SK-N-SH treated with all-trans-retinoic acid at 6 μM for 48 hours (cell line): ENCODE measurements at regions not wholly inside any gene's neighbourhood (a gene's known extent, or its start where the extent isn't known, plus 50 kb on each side); places are given as distances from the start of the nearest gene placed in this dataset.

Source experiments
- ARNTL ChIP-seq: fragments of 450-650 bp; formaldehyde crosslinking; IDR thresholded peaks from 2 replicates; pipeline ENCODE4 v1.5.0; 2020; ENCODE audit warnings: low read depth, mild to moderate bottlenecking, moderate library complexity, borderline replicate concordance
- BACH2 ChIP-seq: fragments of 250-450 bp; sonication (Bioruptor Pico); IDR thresholded peaks from 2 replicates; pipeline ENCODE4 v1.9.0; 2021; ENCODE audit warnings: mild to moderate bottlenecking, borderline replicate concordance
- CREB5 ChIP-seq: fragments of 250-450 bp; sonication (Bioruptor Pico); IDR thresholded peaks from 2 replicates; pipeline ENCODE4 v1.5.1; 2020; ENCODE audit warnings: low read depth, mild to moderate bottlenecking, moderate library complexity
- ISL1 ChIP-seq: fragments of 250-450 bp; sonication (Bioruptor Pico); IDR thresholded peaks from 2 replicates; pipeline ENCODE4 v2.1.2; 2022; ENCODE audit warnings: mild to moderate bottlenecking, moderate library complexity
- PATZ1 ChIP-seq: fragments of 250-450 bp; sonication (Bioruptor Pico); IDR thresholded peaks from 2 replicates; pipeline ENCODE4 v1.8.0; 2020; ENCODE audit warnings: mild to moderate bottlenecking, moderate library complexity, borderline replicate concordance
- POU6F1 ChIP-seq: fragments of 250-450 bp; sonication (Bioruptor Pico); IDR thresholded peaks from 2 replicates; pipeline ENCODE4 v1.8.0; 2021; ENCODE audit warnings: low read depth, mild to moderate bottlenecking, moderate library complexity, borderline replicate concordance
- PPARA ChIP-seq: fragments of 250-450 bp; sonication (Bioruptor Pico); IDR thresholded peaks from 2 replicates; pipeline ENCODE4 v1.5.0; 2020; ENCODE audit warnings: mild to moderate bottlenecking, borderline replicate concordance
- RARB ChIP-seq: fragments of 250-450 bp; sonication (Bioruptor Pico); IDR thresholded peaks from 2 replicates; pipeline ENCODE4 v1.8.0; 2021; ENCODE audit warnings: mild to moderate bottlenecking, moderate library complexity
- SNAI2 ChIP-seq: fragments of 250-450 bp; sonication (Bioruptor Pico); IDR thresholded peaks from 2 replicates; pipeline ENCODE4 v1.5.0; 2020; ENCODE audit warnings: mild to moderate bottlenecking, moderate library complexity
- TOX ChIP-seq: fragments of 250-450 bp; sonication (Bioruptor Pico); IDR thresholded peaks from 2 replicates; pipeline ENCODE4 v1.8.0; 2021; ENCODE audit warnings: mild to moderate bottlenecking, moderate library complexity, borderline replicate concordance
- ZFP3 ChIP-seq: fragments of 250-450 bp; sonication (Bioruptor Pico); IDR thresholded peaks from 2 replicates; pipeline ENCODE4 v1.5.0; 2020; ENCODE audit warnings: mild to moderate bottlenecking, moderate library complexity
- ZFP30 ChIP-seq: fragments of 450-650 bp; formaldehyde crosslinking; IDR thresholded peaks from 2 replicates; pipeline ENCODE4 v1.5.0; 2022; ENCODE audit warnings: mild to moderate bottlenecking, moderate library complexity
- ZNF565 ChIP-seq: fragments of 450-650 bp; formaldehyde crosslinking; conservative IDR thresholded peaks from 2 replicates; pipeline ENCODE4 v1.5.0; 2020; ENCODE audit warnings: low read depth, mild to moderate bottlenecking, moderate library complexity

GRCh38 chr2:23208339-23208738, 176.6 kb upstream of the KLHL29 start:
- no peak for TF ChIP-seq POU6F1
- TF ChIP-seq SNAI2 (CRISPR knock-in tag) = no peak
- TF ChIP-seq PATZ1 = no peak
- TF ChIP-seq ZFP3 (CRISPR knock-in tag) = no peak
- no peak for TF ChIP-seq BACH2
- TF ChIP-seq ISL1 = no peak
- no peak for TF ChIP-seq RARB
- TF ChIP-seq CREB5 (CRISPR knock-in tag) = no peak
- no peak for TF ChIP-seq ARNTL
- no peak for TF ChIP-seq TOX (CRISPR knock-in tag)
- TF ChIP-seq ZNF565 (CRISPR knock-in tag) = no peak
- TF ChIP-seq ZFP30 (CRISPR knock-in tag) = no peak
- no peak for TF ChIP-seq PPARA (CRISPR knock-in tag)
